SK-N-SH treated with all-trans-retinoic acid at 6 μM for 48 hours (cell line): ENCODE measurements at regions not wholly inside any gene's neighbourhood (a gene's known extent, or its start where the extent isn't known, plus 50 kb on each side); places are given as distances from the start of the nearest gene placed in this dataset.

ENCODE experiments used
- ATAC-seq: fragments of 200-7000 bp; cut with Tn5 transposase; 3 replicates; pipeline ENCODE4 v1.9.1; 2020; ENCODE audit warnings: mild to moderate bottlenecking, moderate library complexity
- ARNTL ChIP-seq: fragments of 450-650 bp; formaldehyde crosslinking; IDR thresholded peaks from 2 replicates; pipeline ENCODE4 v1.5.0; 2020; ENCODE audit warnings: low read depth, mild to moderate bottlenecking, moderate library complexity, borderline replicate concordance
- BACH2 ChIP-seq: fragments of 250-450 bp; sonication (Bioruptor Pico); IDR thresholded peaks from 2 replicates; pipeline ENCODE4 v1.9.0; 2021; ENCODE audit warnings: mild to moderate bottlenecking, borderline replicate concordance
- CSDC2 ChIP-seq: fragments of 250-450 bp; sonication (Bioruptor Pico); IDR thresholded peaks from 2 replicates; pipeline ENCODE4 v1.5.0; 2020; ENCODE audit warnings: mild to moderate bottlenecking, moderate library complexity
- ESRRG ChIP-seq: fragments of 250-450 bp; sonication (Bioruptor Pico); IDR thresholded peaks from 2 replicates; pipeline ENCODE4 v1.6.1; 2021; ENCODE audit warnings: mild to moderate bottlenecking
- GLIS3 ChIP-seq: fragments of 250-450 bp; sonication (Bioruptor Pico); IDR thresholded peaks from 2 replicates; pipeline ENCODE4 v1.5.0; 2020; ENCODE audit warnings: mild to moderate bottlenecking, moderate library complexity
- OSR1 ChIP-seq: fragments of 250-450 bp; sonication (Bioruptor Pico); IDR thresholded peaks from 2 replicates; pipeline ENCODE4 v1.8.0; 2022; ENCODE audit warnings: moderate library complexity, mild to moderate bottlenecking, inconsistent platforms
- PPARA ChIP-seq: fragments of 250-450 bp; sonication (Bioruptor Pico); IDR thresholded peaks from 2 replicates; pipeline ENCODE4 v1.5.0; 2020; ENCODE audit warnings: mild to moderate bottlenecking, borderline replicate concordance
- RARB ChIP-seq: fragments of 250-450 bp; sonication (Bioruptor Pico); IDR thresholded peaks from 2 replicates; pipeline ENCODE4 v1.8.0; 2021; ENCODE audit warnings: mild to moderate bottlenecking, moderate library complexity
- TCF4 ChIP-seq: fragments of 250-450 bp; sonication (Bioruptor Pico); IDR thresholded peaks from 2 replicates; pipeline ENCODE4 v1.8.0; 2021; ENCODE audit warnings: mild to moderate bottlenecking, moderate library complexity, borderline replicate concordance
- TOX ChIP-seq: fragments of 250-450 bp; sonication (Bioruptor Pico); IDR thresholded peaks from 2 replicates; pipeline ENCODE4 v1.8.0; 2021; ENCODE audit warnings: mild to moderate bottlenecking, moderate library complexity, borderline replicate concordance
- ZC3H10 ChIP-seq: fragments of 250-450 bp; sonication (Bioruptor Pico); IDR thresholded peaks from 2 replicates; pipeline ENCODE4 v1.5.1; 2021; ENCODE audit warnings: mild to moderate bottlenecking, moderate library complexity
- ZFP3 ChIP-seq: fragments of 250-450 bp; sonication (Bioruptor Pico); IDR thresholded peaks from 2 replicates; pipeline ENCODE4 v1.5.0; 2020; ENCODE audit warnings: mild to moderate bottlenecking, moderate library complexity
- ZNF565 ChIP-seq: fragments of 450-650 bp; formaldehyde crosslinking; conservative IDR thresholded peaks from 2 replicates; pipeline ENCODE4 v1.5.0; 2020; ENCODE audit warnings: low read depth, mild to moderate bottlenecking, moderate library complexity
- ZNF70 ChIP-seq: fragments of 450-650 bp; formaldehyde crosslinking; IDR thresholded peaks from 2 replicates; pipeline ENCODE4 v1.5.0; 2020; ENCODE audit warnings: mild to moderate bottlenecking, moderate library complexity
- TF ChIP-seq, protein P1 (sequence below): fragments of 250-450 bp; sonication (Bioruptor Pico); IDR thresholded peaks from 2 replicates; pipeline ENCODE4 v1.8.0; 2020; ENCODE audit warnings: mild to moderate bottlenecking, moderate library complexity, borderline replicate concordance
- TF ChIP-seq, protein P2 (sequence below): fragments of 250-450 bp; sonication (Bioruptor Pico); IDR thresholded peaks from 2 replicates; pipeline ENCODE4 v1.5.1; 2020; ENCODE audit warnings: low read depth, mild to moderate bottlenecking, moderate library complexity
- TF ChIP-seq, protein P3 (sequence below): fragments of 250-450 bp; sonication (Bioruptor Pico); IDR thresholded peaks from 2 replicates; pipeline ENCODE4 v1.5.0; 2020; ENCODE audit warnings: mild to moderate bottlenecking, moderate library complexity
- TF ChIP-seq, protein P4 (sequence below): fragments of 250-450 bp; sonication (Bioruptor Pico); IDR thresholded peaks from 2 replicates; pipeline ENCODE4 v1.8.0; 2021; ENCODE audit warnings: low read depth, mild to moderate bottlenecking, moderate library complexity, borderline replicate concordance
- TF ChIP-seq, protein P5 (sequence below): fragments of 250-450 bp; sonication (Bioruptor Pico); IDR thresholded peaks from 2 replicates; pipeline ENCODE4 v1.5.1; 2021; ENCODE audit warnings: mild to moderate bottlenecking, moderate library complexity

DNA sequence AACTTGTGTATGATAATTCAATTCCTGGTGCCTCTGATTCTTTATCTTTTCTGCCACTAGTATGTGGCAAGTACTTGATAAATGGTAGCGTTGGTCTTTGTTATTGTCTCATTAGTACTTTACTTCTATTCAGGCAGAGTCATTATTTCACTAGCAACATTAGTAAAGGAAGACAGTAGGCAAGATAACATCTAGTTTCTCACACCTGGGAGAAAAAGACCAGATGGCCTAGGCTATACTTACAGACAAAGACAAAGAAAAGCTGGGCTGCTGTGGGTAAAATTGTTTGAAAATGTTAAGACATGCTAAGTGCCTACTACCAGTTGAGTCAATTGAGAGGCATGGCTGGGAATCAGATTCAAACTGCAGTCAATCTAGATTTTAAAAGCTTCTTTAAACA, 198.7 kb upstream of the CMC1 start:
- no peak for ATAC-seq
- no peak for TF ChIP-seq GLIS3 (CRISPR knock-in tag)
- TF ChIP-seq, protein P1, sequence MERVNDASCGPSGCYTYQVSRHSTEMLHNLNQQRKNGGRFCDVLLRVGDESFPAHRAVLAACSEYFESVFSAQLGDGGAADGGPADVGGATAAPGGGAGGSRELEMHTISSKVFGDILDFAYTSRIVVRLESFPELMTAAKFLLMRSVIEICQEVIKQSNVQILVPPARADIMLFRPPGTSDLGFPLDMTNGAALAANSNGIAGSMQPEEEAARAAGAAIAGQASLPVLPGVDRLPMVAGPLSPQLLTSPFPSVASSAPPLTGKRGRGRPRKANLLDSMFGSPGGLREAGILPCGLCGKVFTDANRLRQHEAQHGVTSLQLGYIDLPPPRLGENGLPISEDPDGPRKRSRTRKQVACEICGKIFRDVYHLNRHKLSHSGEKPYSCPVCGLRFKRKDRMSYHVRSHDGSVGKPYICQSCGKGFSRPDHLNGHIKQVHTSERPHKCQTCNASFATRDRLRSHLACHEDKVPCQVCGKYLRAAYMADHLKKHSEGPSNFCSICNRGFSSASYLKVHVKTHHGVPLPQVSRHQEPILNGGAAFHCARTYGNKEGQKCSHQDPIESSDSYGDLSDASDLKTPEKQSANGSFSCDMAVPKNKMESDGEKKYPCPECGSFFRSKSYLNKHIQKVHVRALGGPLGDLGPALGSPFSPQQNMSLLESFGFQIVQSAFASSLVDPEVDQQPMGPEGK = no peak
- TF ChIP-seq ZFP3 (CRISPR knock-in tag) = no peak
- no peak for TF ChIP-seq ESRRG (CRISPR knock-in tag)
- TF ChIP-seq, protein P2, sequence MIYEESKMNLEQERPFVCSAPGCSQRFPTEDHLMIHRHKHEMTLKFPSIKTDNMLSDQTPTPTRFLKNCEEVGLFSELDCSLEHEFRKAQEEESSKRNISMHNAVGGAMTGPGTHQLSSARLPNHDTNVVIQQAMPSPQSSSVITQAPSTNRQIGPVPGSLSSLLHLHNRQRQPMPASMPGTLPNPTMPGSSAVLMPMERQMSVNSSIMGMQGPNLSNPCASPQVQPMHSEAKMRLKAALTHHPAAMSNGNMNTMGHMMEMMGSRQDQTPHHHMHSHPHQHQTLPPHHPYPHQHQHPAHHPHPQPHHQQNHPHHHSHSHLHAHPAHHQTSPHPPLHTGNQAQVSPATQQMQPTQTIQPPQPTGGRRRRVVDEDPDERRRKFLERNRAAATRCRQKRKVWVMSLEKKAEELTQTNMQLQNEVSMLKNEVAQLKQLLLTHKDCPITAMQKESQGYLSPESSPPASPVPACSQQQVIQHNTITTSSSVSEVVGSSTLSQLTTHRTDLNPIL (CRISPR knock-in tag) = no peak
- no peak for TF ChIP-seq ZNF565 (CRISPR knock-in tag)
- TF ChIP-seq, protein P3, sequence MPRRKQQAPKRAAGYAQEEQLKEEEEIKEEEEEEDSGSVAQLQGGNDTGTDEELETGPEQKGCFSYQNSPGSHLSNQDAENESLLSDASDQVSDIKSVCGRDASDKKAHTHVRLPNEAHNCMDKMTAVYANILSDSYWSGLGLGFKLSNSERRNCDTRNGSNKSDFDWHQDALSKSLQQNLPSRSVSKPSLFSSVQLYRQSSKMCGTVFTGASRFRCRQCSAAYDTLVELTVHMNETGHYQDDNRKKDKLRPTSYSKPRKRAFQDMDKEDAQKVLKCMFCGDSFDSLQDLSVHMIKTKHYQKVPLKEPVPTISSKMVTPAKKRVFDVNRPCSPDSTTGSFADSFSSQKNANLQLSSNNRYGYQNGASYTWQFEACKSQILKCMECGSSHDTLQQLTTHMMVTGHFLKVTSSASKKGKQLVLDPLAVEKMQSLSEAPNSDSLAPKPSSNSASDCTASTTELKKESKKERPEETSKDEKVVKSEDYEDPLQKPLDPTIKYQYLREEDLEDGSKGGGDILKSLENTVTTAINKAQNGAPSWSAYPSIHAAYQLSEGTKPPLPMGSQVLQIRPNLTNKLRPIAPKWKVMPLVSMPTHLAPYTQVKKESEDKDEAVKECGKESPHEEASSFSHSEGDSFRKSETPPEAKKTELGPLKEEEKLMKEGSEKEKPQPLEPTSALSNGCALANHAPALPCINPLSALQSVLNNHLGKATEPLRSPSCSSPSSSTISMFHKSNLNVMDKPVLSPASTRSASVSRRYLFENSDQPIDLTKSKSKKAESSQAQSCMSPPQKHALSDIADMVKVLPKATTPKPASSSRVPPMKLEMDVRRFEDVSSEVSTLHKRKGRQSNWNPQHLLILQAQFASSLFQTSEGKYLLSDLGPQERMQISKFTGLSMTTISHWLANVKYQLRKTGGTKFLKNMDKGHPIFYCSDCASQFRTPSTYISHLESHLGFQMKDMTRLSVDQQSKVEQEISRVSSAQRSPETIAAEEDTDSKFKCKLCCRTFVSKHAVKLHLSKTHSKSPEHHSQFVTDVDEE = no peak
- TF ChIP-seq OSR1 (CRISPR knock-in tag) = no peak
- TF ChIP-seq RARB (CRISPR knock-in tag) = no peak
- no peak for TF ChIP-seq ZNF70 (CRISPR knock-in tag)

DNA sequence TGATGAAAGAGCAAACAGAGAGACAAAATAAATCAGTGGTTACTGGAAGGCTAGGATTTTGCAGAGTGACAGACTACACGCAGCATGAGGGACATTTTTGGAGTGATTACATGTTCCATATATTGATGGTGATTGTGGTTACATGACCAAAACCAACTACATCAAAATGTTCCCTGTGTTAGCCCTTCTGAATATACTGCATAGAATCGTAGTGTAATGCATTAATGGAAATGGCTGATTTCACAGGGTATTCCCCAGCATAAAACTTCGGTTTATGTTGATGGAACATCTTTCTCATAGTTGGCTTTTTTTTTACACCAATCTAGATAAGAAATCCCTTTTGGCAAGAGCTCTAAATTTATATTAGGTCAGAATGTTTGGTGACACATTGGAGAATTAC, 191.3 kb upstream of the CMC1 start:
- TF ChIP-seq CSDC2 (CRISPR knock-in tag) (no peak), BACH2 (CRISPR knock-in tag) (no peak), RARB (CRISPR knock-in tag) (no peak), TCF4 (no peak), ARNTL (no peak), PPARA (CRISPR knock-in tag) (no peak), TOX (no peak), ZNF565 (CRISPR knock-in tag) (no peak), ESRRG (CRISPR knock-in tag) (no peak), ZC3H10 (CRISPR knock-in tag) (no peak), OSR1 (CRISPR knock-in tag) (no peak)
- TF ChIP-seq, protein P2 (CRISPR knock-in tag) = no peak
- TF ChIP-seq, protein P3 = no peak
- TF ChIP-seq, protein P4, sequence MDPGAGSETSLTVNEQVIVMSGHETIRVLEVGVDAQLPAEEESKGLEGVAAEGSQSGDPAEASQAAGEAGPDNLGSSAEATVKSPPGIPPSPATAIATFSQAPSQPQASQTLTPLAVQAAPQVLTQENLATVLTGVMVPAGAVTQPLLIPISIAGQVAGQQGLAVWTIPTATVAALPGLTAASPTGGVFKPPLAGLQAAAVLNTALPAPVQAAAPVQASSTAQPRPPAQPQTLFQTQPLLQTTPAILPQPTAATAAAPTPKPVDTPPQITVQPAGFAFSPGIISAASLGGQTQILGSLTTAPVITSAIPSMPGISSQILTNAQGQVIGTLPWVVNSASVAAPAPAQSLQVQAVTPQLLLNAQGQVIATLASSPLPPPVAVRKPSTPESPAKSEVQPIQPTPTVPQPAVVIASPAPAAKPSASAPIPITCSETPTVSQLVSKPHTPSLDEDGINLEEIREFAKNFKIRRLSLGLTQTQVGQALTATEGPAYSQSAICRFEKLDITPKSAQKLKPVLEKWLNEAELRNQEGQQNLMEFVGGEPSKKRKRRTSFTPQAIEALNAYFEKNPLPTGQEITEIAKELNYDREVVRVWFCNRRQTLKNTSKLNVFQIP (CRISPR knock-in tag) = no peak
- no peak for ATAC-seq

DNA sequence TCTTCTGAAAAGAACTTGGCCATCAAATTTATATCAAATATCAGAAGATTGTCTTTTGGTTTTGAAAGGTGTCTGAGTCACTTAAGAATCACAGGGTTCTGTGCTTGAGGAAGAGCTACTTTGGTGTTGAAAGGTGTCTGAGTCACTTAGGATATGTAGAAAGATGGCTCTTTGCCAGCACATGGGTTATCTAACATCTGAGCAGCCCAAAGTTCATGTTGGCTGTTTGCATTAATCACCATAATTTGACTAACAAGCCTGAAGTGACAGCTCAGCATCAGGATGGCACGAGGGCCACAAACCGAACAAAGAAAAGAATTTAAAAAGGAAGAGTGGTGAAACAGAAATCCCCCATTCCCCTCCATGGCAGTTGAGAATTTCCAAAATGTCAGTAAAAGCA, 190.5 kb upstream of the CMC1 start:
- ATAC-seq = no peak
- TF ChIP-seq, protein P2 (CRISPR knock-in tag) = no peak
- no peak for TF ChIP-seq CSDC2 (CRISPR knock-in tag)
- TF ChIP-seq RARB (CRISPR knock-in tag) = no peak
- no peak for TF ChIP-seq ZFP3 (CRISPR knock-in tag)
- TF ChIP-seq, protein P5, sequence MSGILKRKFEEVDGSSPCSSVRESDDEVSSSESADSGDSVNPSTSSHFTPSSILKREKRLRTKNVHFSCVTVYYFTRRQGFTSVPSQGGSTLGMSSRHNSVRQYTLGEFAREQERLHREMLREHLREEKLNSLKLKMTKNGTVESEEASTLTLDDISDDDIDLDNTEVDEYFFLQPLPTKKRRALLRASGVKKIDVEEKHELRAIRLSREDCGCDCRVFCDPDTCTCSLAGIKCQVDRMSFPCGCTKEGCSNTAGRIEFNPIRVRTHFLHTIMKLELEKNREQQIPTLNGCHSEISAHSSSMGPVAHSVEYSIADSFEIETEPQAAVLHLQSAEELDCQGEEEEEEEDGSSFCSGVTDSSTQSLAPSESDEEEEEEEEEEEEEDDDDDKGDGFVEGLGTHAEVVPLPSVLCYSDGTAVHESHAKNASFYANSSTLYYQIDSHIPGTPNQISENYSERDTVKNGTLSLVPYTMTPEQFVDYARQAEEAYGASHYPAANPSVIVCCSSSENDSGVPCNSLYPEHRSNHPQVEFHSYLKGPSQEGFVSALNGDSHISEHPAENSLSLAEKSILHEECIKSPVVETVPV (CRISPR knock-in tag) = no peak
- no peak for TF ChIP-seq TCF4
- no peak for TF ChIP-seq PPARA (CRISPR knock-in tag)
- TF ChIP-seq, protein P3 = no peak
- no peak for TF ChIP-seq ZNF70 (CRISPR knock-in tag)
